ENCODE measurements at regions not wholly inside any gene's neighbourhood (a gene's known extent, or its start where the extent isn't known, plus 50 kb on each side); places are given as distances from the start of the nearest gene placed in this dataset.

DNA sequence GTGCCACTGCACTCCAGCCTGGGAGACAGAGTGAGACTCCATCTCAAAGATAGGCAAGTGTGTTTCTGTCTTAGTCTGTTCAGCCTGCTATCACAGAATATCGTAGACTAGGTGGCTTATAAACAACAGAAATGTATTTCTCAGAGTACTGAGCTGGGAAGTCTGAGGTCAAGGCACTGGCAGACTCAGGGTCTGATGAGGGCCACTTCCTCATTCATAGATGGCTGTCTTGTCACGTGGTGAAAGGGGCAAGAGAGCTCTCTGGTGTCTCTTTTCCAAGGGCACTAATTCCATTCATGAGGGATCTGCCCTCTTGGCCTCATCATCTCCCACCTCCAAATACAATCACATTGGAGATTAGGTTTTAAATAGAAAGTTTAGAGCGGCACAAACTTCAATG lies 95.6 kb upstream of the PHACTR3 start:
- DNase-seq: no peak

DNA sequence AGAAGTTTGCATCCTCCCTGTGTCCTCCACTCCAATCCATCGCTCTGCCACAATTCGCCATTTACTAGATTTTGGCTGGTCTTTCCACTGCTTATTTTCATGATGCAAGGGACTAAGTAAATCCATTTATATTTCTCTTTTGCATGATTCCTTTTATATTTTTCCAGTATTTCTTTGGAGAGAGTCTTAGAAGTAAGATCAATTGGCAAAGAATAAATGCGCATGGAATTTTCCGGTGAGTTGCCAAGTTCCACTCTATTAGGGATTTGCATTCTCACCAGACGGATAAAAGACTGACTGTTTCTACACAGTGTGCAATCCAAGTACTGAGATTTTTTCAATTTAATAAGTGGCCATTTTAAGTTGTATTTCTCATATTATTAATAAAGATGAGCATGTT lies 91.7 kb upstream of the PHACTR3 start:
- no peak for DNase-seq

DNA sequence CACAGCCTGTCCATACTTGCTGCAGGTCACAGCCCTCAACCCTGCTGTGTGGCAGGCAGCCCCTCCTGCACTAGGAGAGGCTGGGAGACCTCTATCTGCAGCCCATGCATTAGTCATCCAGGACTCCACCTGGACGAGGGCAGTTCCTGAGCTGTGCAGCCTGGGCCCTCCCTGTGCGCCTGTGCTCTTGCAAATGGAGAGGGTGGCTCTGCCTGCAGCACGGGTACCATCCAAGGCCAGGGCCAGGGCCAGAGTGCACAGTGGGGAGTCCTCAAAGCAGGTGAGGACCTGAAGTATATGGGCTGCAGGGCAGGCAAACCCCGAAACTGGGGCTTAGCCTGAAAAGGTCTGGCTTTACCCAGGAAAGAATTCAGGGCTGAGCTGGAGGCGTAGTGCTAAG lies 89.8 kb upstream of the PHACTR3 start:
- DNase-seq: no peak

DNA sequence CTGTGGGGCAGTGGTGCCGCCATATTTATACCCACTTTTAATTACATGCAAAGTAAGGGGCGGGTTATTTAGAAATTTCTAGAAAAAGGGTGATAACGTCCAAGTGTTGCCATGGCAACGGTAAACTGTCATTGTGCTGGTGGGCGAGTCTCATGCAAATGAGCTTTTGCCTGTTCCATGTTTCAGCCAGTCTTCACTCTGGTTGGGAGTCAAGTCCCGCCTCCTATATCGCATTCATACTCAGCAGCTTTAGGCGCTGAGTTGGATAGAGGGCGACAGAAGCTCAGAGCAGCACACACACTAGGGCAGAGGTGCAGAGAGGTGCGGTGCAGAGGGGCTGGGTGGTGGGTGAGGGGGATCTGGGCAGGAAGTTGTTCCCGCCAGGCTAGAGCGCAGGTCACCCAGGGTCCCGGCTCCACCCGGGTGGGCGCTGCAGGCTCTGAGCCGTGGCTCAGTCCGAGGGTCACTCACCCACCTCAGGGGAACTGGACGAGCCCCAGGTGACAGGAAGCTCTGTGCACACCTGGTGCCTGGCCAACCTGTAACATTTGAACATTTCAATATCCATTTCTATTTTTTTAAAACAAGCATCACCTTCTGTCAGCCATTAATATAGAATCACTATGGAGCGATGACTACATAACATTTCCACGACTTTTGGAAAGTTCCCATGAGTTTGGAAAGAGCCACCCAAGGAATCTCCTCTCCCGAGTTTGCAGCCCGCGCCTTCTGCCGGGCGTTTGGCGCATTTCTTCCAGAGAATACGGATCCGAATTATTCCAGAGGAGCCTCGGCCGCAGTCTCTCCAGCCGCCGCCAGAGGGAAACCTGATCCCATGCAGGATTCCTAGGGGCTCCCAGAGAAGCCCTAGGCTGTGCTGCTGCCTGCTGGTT lies 89.1 kb upstream of the PHACTR3 start:
- DNase-seq: peak; percentile 78

GRCh38 chr20:59515906-59516209 lies 88.5 kb upstream of the PHACTR3 start:
- no peak for DNase-seq

GRCh38 chr20:59518881-59519706 lies 85.2 kb upstream of the PHACTR3 start:
- DNase-seq: peak; percentile 67

GRCh38 chr20:59519707-59520014 lies 84.7 kb upstream of the PHACTR3 start:
- no peak for DNase-seq

- no peak for DNase-seq
These were observed 83.5 kb upstream of the PHACTR3 start for GRCh38 chr20:59520814-59521213.

- DNase-seq: peak; percentile 67
These were observed 78.7 kb upstream of the PHACTR3 start for GRCh38 chr20:59525500-59526241.

- no peak for DNase-seq
These were observed 77.8 kb upstream of the PHACTR3 start for GRCh38 chr20:59526242-59527225.

DNA sequence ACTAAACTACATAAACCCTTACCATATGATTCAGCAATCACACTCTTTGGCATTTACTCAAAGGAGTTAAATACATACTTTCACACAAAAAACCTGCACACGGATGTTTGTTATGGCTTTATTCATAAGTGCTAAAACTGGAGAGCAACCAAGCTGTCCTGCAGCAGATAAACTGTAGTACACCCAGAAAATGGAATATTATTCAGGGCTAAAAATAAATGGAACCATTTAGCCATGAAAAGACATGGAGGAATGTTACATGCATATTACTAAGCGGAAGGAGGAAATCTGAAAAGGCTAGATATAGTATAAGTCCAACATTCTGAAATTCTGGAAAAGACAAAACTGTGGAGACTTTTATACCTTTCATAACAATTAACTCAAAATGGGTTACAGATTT lies 73.6 kb upstream of the PHACTR3 start:
- no peak for DNase-seq

- DNase-seq: no peak
These were observed 66.3 kb upstream of the PHACTR3 start for GRCh38 chr20:59537991-59538390.

GRCh38 chr20:59547596-59547995 lies 56.7 kb upstream of the PHACTR3 start:
- DNase-seq: no peak

All from NCI-H526 treated with DMSO at 0.1 percent for 48 hours (cell line).